Brain pericyte (primary cell): ENCODE measurements at regions not wholly inside any gene's neighbourhood (a gene's known extent, or its start where the extent isn't known, plus 50 kb on each side); places are given as distances from the start of the nearest gene placed in this dataset.

Experiments used
- DNase-seq: peaks from one replicate; pipeline ENCODE4 v3.0.0-alpha.2; 2012; ENCODE audit warnings: low read depth, low spot score

DNA sequence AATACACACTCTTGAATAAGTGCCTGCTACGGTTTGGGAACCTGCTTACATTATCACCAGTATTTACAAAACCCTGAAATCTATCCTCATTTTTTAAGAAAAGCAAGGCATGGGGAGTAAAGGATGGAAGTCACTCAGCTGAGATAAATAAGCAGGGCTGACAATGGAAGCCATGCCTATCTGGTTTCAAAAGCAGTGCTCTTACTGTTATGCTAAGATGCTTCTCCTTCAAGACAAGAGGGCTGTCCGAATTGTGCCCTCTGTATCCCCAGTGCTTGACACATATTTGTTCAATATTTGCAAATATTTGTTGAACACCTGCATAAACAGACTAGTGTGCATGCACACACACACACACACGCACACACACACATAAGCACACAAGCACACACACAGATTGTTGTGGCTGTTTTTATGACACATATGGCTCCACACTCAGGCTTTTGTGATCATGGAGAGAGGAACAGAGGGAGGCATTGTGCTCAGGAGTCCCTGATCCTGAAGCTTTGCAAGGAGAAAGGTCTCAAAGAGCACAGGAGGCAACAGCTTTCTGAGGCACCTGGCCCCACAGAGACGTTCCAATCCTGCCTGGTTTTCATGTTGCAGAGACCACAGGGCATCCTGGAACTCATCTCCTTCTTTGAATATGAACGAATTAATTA lies 401.6 kb upstream of the CDH11 start:
- DNase-seq: no peak

DNA sequence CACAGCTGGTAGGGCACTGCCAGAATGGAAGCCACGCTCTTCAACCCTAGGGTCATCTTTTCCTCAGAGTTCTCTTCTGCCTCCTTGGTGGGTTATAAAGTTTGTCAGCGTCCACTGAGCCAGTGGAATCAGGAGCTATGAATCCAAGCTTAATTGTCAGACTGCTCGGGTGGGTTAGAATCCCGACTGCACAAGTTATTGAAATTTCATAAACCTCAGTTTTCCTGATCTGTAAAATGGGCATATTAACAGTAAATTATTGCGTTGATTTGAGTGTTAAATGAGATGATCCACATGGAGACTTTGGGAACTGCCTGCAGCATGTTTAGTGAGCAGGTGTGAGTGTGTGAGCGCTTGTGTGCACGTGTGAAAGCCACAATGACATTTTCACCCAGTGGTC lies 400.5 kb upstream of the CDH11 start:
- no peak for DNase-seq

DNA sequence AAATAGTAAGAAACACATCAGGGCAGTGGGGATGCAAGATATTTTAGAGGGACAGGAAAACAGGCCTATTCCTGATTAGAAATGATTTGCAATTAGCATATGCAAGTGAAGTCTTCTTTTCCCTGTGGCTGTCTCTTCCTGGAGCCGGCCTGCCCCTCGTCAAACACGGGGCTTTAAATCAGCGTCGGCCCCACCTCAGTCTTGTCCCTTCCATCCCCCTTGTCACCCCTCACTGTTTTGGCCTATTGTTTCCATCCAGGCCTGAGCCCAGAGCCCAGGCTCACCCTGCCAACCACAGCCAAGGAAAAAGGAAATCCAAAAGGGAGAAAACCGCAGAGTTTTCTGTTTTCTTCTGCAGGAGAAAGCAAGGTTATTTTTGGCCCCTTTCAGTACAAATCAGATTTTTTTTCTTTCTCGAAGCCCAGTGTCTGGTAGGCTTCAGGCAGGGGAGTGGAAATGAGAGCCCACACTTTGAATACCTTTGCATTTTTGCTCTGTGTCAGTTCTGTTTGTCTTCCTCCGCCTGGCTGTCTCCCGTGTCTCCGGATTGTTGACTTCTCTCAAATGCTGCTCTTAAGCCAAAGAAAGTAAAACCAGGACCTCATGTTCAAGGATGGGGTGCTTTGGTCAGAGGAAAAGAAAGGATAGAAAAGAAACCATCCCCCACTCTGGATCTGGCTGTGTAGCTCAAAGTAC lies 399.9 kb upstream of the CDH11 start:
- DNase-seq: peak; percentile 55

DNA sequence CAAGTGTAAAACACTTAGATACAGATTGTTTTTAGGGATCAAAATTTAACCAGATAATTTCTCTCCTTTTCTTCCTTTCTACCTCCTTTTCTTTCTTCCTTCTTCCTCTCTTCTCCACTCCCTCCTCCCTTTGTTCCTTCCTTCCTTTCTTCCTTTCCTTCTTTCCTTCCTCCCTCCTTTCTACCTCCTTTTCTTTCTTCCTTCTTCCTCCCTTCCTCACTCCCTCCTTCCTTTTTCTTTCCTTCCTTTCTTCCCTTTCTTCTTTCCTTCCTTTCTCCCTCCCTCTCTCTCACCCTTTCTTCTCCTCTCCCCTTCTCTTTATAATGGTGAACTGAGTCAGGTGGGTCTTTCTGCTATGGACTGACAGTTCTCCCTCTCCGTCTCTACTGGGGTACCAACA lies 397.5 kb upstream of the CDH11 start:
- no peak for DNase-seq

DNA sequence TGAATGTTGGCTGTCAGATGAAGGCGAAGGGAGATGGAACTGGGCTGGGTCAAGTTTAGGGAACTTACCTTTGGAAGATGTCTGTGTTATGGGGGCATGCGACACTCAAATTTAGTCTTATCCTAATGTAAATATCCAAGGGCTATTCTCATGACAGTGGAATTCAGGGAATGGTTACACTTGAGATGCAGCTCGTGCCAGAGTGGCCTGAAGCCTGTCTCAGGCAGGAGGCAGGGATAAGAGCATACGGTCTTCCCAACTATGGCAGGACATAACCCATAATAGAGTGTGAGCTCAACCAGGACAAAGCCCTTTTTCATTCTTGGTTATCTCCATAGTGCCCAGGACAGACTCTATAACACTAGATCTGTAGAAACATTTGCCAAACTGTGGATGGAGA lies 393.3 kb upstream of the CDH11 start:
- no peak for DNase-seq

DNA sequence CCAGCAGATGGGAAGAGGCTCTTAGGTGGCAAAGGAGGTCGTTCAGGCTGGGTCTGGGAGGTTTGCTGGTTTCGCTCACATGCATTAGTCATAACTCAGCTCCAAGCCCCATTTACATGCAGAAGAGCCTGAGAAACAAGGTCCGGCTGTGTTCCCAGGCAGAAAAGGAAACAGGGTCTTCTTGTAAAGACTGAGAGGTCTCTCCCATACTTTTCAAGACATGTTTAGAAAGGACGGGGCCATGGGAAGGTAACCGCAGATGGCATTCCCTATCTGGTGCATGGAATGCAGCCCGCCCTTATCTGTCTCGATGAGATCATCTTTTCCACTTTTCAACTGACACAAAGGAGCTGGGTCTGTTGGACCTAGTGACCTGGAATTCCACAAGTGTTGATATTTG lies 389.0 kb upstream of the CDH11 start:
- DNase-seq: peak; percentile 43

DNA sequence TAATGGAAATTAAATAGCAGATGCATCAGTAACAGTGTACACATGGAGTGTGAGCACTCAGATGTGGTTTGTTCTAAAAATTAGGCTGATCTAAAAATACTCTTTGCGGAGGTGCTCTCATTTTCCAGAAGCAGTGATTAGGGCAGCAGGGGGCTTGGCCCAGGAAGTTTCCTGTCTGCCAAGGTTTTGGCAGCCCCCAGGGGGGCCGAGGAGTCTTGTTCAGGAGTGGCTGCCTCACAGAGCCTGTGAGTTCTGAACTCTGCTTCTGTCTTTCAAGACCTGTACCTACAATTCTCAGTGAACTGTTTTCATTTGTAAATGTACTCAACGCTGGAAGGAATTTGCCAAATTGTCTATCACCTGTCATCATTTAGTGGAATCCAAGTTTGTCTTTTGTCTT lies 388.4 kb upstream of the CDH11 start:
- no peak for DNase-seq

DNA sequence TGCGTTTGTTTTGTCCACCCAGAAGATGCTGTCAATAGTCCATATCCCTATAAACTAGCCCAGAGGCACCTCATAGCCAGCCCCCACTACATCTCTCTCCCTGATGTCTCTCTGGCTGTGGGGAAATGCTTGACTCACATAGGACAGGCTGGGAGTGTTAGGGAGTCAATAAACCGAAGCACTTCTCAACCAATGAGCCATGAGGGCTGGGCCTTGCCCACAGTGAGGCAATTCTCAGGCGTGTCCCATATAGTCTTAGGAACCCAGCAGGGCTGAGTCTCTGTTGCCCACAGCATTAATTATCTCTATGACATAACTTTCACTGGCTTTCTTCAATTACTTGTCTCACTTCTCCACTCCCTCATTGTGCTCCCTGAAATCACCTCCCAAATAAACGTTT lies 387.3 kb upstream of the CDH11 start:
- DNase-seq: no peak

DNA sequence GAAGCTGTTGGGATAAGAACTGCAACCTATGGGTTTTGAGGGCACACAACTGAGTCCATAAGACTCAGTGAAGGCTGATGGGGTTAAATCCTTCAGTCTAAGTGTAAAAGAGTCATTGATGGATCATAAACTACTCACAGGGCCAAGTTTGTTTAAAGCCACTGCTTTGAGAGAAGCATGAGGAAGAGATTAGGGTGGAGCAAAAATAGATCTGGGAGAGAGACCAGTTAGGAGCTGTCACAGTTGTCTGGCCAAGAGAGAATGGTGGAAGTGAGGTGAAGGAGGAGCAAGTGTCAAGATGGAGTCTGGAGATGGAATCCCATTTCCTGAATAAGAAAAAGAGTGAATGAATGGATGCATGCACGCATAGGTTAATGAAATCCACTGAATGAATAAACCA lies 379.1 kb upstream of the CDH11 start:
- DNase-seq: no peak

DNA sequence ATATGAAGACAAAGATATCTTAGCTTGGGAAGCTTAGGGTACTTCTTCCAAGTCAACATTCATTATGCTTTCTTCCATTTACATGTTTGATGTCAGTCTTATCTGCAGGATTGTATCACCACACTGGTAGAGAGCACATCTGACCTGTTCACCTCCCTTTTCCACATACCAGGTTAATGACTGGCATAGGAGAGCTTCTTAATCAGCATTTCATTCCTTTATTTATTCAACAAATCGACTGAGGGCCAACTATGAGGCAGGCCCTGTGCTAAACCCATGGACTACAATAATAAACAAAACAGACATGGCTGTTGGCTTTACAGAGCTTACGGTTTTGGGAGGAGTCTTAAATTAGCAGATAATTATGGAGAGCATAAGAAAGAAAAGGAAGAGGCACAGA lies 378.1 kb upstream of the CDH11 start:
- no peak for DNase-seq

DNA sequence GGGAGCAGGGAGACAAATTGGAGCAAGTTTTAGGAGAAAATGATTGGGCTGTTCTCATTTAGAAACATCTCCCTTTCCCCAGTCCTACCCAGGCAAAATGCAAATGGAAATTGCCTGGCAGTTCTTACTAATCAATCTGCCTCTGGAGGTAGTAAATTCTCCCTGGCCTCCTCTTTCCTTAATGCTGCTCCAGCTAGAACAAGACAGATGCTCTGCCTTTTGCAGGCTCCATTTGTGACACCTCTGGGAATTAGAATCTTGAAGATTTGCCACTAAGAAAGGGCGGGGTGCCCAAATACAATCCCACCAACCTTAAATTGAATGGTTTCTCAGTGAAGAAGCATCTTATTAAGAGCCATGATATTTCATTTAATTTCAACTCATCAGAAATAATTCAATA lies 377.7 kb upstream of the CDH11 start:
- DNase-seq: no peak

DNA sequence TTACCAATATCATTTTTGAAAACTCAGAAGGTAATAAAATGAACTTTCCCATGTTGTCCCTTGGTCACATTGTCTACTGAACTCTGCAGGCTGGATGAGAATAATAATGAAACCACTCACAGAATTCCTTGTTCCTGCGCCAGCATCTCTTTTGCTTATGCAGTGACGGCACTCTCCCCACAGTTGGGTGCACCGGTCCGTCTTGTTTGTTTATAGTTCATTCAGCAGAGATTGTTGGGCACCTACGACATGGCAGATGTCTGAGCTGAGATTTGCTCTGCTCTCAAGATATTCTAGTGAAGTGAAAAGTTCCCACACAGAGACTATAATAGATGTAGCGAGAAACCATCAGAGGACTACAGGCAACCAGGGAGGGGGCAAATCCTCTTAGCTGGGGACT lies 375.7 kb upstream of the CDH11 start:
- DNase-seq: peak; percentile 74

DNA sequence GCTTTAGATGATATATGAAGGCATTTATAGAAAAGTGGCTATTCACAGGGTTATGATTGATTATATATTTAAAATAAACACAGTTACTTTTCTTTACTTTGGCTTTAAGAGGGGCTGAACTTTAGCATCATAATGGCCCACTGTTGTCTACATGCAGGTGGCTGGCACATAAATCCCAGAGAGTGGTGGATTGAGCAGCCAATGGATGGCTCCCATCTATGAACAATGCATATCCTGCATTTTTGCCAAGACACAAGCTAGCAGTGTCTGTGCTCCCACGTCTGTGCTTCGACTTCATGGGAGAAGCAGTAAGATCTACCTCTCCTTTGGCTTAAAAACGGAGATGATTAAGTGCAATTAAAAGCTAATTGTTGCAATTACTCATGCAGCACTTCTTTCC lies 373.2 kb upstream of the CDH11 start:
- no peak for DNase-seq

DNA sequence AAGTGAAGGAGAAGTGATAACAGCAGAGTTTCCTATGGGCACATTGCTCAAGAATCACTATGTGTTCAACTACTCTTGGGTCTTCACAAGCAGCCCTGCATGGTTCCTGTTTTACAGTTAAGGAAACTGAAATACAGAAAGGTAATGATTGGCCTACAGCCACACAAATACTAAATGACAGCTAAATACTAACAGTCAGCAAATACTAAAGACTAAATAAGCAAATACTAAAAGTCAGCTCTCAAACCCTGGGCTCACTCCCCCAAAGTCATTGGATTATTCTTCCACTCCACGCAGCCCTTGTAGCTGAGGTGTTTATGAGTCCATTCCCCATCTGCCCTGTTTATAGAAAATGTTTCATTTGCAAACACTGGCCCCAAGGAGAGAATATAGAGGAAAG lies 372.7 kb upstream of the CDH11 start:
- no peak for DNase-seq

DNA sequence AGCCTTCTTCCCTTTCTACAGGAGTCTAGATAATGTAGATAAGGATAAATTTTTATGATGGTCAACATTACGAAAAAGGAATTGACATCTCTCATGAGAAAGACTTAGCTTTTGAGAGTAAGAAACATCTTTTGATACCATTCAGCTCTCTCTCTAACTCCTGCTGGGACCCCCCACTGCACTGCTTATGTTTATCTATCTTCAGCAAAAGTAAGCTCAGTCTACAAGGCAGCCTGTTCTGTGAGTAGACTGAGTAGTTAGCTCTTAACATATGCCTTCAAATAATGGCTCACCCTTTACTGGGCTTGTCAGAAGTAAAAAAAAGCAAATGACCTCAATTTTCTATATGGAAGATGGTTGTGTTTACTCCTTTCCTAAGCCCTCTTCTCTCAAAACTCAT lies 372.2 kb upstream of the CDH11 start:
- DNase-seq: peak; percentile 67

DNA sequence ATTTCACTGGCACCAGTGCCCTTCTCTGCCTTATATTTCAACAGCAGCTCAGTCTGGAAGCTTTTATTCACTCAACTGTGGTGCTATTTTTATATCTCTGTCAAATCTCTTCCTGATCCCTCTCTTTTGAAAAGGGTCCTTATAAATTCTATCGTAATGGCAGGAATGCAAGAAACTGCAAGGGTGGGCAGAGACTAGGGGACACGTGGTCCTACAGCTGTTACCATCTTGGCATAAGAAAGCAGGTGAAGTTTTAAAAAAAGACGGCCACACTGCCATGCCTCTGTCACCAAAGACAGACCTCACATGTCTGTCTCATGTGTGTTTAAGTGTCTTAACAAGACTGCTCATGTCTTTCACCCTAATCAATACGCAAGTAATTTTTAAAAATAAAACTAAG lies 368.4 kb upstream of the CDH11 start:
- DNase-seq: no peak

DNA sequence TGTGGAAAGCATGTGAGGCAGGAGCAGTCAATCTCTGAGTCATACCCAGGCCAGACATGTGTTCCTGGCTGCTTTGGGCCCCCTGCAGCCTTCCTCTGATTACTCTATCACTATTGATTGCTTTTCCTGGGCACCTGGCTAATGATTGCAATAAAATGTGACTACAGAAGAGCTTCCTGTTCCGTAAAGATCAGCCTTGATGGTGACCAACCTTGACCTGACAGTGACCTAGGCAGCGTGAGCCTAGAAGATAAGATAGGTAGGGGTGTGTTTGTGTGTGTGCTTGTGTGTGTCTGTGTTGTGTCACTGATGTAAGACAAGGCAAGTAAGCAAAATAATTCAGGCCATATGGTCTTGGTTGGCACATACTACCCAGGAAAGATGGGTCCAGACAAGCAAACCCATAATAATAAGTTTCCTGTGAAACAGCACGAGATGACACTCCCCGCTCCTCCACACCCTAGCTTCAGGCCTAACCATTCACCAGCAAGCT lies 367.7 kb upstream of the CDH11 start:
- no peak for DNase-seq

DNA sequence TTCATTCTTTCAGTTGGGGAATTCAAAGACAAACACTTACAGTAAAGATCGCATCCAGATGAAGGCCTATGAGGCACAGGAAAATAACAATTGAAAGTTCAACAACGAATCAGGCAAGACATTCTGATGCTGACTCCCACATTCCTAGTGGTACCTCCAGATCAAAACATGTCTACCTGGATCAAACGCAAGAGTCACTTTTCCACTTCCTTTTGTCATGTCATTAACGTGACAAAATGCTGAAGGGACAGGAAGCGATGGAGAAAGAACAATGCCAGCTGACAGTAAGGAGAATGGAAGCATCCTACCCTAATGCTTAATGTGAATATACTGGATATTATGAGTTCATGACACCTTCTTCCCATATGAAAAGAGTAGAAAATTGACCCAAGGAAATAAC lies 365.4 kb upstream of the CDH11 start:
- no peak for DNase-seq

DNA sequence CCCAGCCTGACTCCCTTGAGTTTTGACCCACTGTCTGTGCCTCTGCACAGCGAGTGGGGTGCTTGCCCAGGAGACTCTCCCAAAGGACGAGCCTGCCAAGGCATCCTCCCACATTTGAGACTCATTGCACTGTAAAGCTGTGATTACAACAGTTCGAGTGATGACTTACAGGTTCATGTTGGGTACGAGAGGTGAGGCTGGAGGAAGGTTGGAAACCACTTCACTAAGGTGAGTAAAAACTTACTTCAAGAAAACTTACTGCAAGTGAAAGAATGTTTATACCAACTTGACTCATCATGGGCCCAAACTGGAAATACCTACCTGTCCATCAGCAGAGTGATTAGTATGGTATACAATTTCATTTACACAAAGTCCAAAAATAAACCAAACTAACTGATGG lies 360.1 kb upstream of the CDH11 start:
- DNase-seq: no peak

DNA sequence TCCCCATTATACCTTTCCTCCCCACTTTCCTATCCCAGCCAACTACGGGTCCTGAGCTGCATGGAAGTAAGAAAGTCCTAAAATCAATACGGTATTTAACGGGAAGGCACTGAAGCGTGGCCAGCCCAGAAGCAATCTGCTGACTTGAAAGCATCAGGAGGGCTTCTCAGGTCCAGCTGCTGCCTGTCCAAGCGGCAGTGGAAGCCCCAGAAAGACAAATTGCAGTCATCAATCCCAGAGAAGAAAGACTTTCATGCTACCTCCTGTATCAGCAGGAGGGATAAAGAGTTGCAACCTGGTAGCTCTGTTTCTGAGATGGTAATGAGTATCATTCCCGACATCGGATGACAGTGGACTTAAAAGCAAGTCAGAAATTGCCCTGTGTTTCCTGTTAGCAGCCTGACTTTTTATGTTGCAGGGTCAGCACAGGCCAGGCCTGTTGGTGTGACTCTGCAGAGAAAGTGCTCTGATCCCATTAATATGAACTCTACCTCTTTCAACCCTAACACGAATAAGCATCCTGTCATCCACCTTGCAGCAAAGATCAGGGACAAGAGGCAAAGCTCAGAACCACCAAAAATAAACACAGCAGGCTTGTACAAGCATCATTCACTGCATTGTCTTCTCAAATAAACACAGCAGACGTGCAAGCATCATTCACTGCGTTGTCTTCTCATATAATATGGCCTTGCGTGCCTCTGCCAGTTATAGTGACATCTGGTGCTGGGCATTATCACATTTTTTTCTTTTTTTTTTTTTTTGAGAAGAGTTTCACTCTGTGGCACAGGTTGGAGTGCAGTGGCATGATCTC lies 358.6 kb upstream of the CDH11 start:
- no peak for DNase-seq

DNA sequence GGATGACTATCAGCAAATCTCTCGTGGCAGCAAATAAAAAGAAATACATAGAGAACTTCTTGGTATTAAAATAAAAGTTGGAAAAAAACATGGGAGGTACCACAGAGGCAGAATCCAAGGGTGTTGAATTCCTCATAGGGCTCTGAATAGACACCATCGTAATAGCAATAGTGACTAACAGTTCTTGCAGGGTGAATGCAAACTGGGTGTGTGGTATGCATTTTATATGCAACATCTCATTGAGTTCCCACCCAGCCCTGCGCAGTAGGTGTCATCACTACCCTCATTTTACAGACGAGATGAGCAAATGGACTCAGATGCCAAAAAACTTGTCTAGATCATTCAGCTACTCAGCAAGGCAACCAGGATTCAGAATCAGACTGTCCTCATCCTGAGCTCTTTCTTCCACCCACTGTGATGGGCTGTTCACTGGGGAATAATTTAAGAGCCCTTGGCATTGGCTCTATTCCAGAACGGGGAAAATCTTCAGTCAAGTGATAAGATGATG lies 354.6 kb upstream of the CDH11 start:
- DNase-seq: no peak

DNA sequence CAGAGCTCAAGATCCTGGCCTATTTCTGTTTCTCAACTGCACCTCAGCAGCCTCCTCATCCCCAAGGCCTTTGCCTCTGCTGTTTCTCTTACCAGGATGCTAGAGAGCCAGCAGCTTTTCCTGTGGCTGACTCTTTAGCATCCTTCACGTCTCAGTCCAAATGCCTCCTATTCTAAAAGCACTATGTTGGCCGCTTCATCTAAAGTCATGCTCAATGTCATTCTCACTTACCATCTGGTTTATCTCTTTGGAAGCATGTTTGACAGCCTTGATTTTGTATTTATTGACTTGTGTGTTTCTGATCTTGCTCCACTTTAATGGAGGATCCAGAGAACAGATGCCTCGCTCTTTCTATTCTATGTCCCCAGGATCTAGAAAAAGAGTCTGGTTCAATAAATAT lies 351.8 kb upstream of the CDH11 start:
- no peak for DNase-seq

DNA sequence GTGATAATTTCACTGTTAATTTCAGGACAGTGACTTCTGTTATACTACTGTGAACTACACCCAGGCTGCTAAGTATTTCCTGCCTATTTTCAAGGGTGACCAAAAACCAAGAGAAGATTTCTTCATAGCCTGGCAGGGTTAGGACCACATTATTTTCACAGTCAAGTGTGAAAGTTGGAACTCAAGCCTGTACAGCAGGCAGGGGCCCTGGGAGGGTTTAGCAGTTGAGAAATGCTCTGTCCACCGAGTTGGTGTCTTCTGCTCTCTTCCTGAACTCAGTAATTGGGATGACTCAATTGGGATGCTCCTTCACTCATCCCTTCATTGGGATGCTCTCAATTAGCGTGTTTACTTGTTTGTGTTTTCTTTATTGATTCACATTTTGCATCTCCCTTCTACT lies 347.3 kb upstream of the CDH11 start:
- no peak for DNase-seq
